ENCODE measurements at regions not wholly inside any gene's neighbourhood (a gene's known extent, or its start where the extent isn't known, plus 50 kb on each side); places are given as distances from the start of the nearest gene placed in this dataset.

DNA sequence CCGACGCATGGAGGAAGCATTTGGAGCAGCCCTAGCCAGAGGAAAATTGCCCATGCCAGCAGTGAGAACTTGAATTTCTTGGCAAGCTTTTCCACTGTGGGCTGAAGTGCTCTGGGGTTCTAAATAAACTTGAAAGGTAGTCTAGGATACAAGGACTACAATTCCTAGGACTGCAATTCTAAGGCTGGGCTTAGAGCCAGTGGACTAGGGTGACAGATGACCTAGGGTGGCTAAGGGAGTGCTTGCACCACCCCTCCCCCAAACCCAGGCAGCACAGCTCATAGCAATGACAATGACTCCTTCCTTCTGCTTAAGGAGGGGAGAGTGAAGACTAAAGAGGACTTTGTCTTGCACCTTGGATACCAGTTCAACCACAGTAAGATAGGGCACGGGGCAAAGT lies 122.3 kb downstream of the THBS2 start:
- Histone ChIP-seq H3K9me3 (no peaks in the 10 kb centered on the region), H3K27me3 (replicated peaks; ENCODE audit: insufficient read depth) (no peaks in the 10 kb centered on the region), H3K27ac (no peak overlapping the region), H3K4me1 (replicated peaks) (no peaks in the 10 kb centered on the region), H3K36me3 (no peaks in the 10 kb centered on the region), H3K4me3 (no peak overlapping the region)
- intact Hi-C loops (cut with DNase I), result no loop called here
- DNase-seq (ENCODE audit: low spot score), result no peak
- 67% methylated on average over 3 of the region's 3 CpGs for WGBS
- TF ChIP-seq, protein P1, sequence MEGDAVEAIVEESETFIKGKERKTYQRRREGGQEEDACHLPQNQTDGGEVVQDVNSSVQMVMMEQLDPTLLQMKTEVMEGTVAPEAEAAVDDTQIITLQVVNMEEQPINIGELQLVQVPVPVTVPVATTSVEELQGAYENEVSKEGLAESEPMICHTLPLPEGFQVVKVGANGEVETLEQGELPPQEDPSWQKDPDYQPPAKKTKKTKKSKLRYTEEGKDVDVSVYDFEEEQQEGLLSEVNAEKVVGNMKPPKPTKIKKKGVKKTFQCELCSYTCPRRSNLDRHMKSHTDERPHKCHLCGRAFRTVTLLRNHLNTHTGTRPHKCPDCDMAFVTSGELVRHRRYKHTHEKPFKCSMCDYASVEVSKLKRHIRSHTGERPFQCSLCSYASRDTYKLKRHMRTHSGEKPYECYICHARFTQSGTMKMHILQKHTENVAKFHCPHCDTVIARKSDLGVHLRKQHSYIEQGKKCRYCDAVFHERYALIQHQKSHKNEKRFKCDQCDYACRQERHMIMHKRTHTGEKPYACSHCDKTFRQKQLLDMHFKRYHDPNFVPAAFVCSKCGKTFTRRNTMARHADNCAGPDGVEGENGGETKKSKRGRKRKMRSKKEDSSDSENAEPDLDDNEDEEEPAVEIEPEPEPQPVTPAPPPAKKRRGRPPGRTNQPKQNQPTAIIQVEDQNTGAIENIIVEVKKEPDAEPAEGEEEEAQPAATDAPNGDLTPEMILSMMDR (IDR thresholded peaks at IDR 0.05), result no peak
- TF ChIP-seq POLR2AphosphoS5 (IDR thresholded peaks at IDR 0.05) (no peak), POLR2A (IDR thresholded peaks at IDR 0.05) (no peak)

GRCh38 chr6:169130113-169130512 lies 123.5 kb downstream of the THBS2 start:
- intact Hi-C loops (cut with DNase I), result no loop called here
- DNase-seq (ENCODE audit: low spot score), result no peak
- WGBS, result 79% methylated on average over 3 of the region's 3 CpGs
- TF ChIP-seq POLR2A (IDR thresholded peaks at IDR 0.05) (no peak), POLR2AphosphoS5 (IDR thresholded peaks at IDR 0.05) (no peak)
- TF ChIP-seq, protein P1 (IDR thresholded peaks at IDR 0.05), result no peak
- no peak overlapping the region for H3K4me3 ChIP-seq
- no peaks in the 10 kb centered on the region for H3K27me3 ChIP-seq (replicated peaks; ENCODE audit: insufficient read depth)
- H3K36me3 ChIP-seq, result no peaks in the 10 kb centered on the region
- no peaks in the 10 kb centered on the region for H3K9me3 ChIP-seq
- H3K4me1 ChIP-seq (replicated peaks), result no peaks in the 10 kb centered on the region
- no peak overlapping the region for H3K27ac ChIP-seq

GRCh38 chr6:169121013-169121412 lies 132.6 kb downstream of the THBS2 start:
- no peaks in the 10 kb centered on the region for H3K4me1 ChIP-seq (replicated peaks)
- H3K4me3 ChIP-seq, result no peak overlapping the region
- H3K36me3 ChIP-seq, result no peaks in the 10 kb centered on the region
- DNase-seq (ENCODE audit: low spot score), result no peak
- no peaks in the 10 kb centered on the region for H3K27me3 ChIP-seq (replicated peaks; ENCODE audit: insufficient read depth)
- H3K27ac ChIP-seq, result no peak overlapping the region
- intact Hi-C loops (cut with DNase I), result no loop called here
- no peaks in the 10 kb centered on the region for H3K9me3 ChIP-seq
- WGBS, result 95% methylated on average over 3 of the region's 3 CpGs
- no peak for TF ChIP-seq POLR2AphosphoS5 (IDR thresholded peaks at IDR 0.05)
- TF ChIP-seq POLR2A (IDR thresholded peaks at IDR 0.05), result no peak
- TF ChIP-seq, protein P1 (IDR thresholded peaks at IDR 0.05), result no peak

- DNase-seq (ENCODE audit: low spot score), result no peak
- no peak overlapping the region for H3K4me3 ChIP-seq
- intact Hi-C loops (cut with DNase I), result no loop called here
- 100% methylated on average over 1 of the region's 1 CpG for WGBS
- TF ChIP-seq, protein P1 (IDR thresholded peaks at IDR 0.05), result no peak
- TF ChIP-seq POLR2A (IDR thresholded peaks at IDR 0.05), result no peak
- no peak for TF ChIP-seq POLR2AphosphoS5 (IDR thresholded peaks at IDR 0.05)
- H3K36me3 ChIP-seq, result no peaks in the 10 kb centered on the region
- no peak overlapping the region for H3K27ac ChIP-seq
- no peaks in the 10 kb centered on the region for H3K9me3 ChIP-seq
- H3K4me1 ChIP-seq (replicated peaks), result no peaks in the 10 kb centered on the region
- no peaks in the 10 kb centered on the region for H3K27me3 ChIP-seq (replicated peaks; ENCODE audit: insufficient read depth)
These were observed 134.0 kb downstream of the THBS2 start for GRCh38 chr6:169119669-169120068.

- intact Hi-C loops (cut with DNase I), result no loop called here
- WGBS, result 85% methylated on average over 7 of the region's 7 CpGs
These were observed 135.3 kb downstream of the THBS2 start for GRCh38 chr6:169118346-169118830.

More at GRCh38 chr6:169118346-169118830, 135.3 kb downstream of the THBS2 start:
- Histone ChIP-seq H3K9me3 (no peaks in the 10 kb centered on the region), H3K4me1 (replicated peaks) (no peaks in the 10 kb centered on the region), H3K36me3 (no peaks in the 10 kb centered on the region), H3K27ac (no peak overlapping the region), H3K27me3 (replicated peaks; ENCODE audit: insufficient read depth) (no peaks in the 10 kb centered on the region), H3K4me3 (no peak overlapping the region)
- DNase-seq (ENCODE audit: low spot score), result no peak
- TF ChIP-seq, protein P1 (IDR thresholded peaks at IDR 0.05), result no peak
- TF ChIP-seq POLR2A (IDR thresholded peaks at IDR 0.05), result no peak
- TF ChIP-seq POLR2AphosphoS5 (IDR thresholded peaks at IDR 0.05), result no peak
